ENCODE measurements at regions not wholly inside any gene's neighbourhood (a gene's known extent, or its start where the extent isn't known, plus 50 kb on each side); places are given as distances from the start of the nearest gene placed in this dataset.

DNA sequence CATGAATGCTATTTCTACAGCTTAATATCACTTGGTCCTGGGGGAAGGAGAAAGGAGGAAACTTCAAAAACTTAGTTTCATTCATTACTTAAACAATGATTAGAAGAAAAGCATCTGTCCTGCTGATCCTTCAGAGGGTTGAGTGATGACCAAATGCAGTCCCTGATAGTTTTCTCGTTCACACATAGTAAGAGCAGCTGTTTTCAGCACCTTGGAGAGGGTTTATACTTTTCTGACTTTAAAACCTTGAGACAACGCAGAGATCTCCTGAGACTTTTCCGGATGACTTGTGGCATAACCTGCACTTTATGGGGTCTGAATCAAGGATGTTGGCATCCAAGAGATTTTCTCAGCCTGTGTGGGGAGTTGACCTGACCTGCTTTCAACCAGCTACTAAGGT is 94.0 kb upstream of the KCND3 start:
- TF ChIP-seq POLR2A (IDR thresholded peaks at IDR 0.05), result no peak
- TF ChIP-seq, protein P1, sequence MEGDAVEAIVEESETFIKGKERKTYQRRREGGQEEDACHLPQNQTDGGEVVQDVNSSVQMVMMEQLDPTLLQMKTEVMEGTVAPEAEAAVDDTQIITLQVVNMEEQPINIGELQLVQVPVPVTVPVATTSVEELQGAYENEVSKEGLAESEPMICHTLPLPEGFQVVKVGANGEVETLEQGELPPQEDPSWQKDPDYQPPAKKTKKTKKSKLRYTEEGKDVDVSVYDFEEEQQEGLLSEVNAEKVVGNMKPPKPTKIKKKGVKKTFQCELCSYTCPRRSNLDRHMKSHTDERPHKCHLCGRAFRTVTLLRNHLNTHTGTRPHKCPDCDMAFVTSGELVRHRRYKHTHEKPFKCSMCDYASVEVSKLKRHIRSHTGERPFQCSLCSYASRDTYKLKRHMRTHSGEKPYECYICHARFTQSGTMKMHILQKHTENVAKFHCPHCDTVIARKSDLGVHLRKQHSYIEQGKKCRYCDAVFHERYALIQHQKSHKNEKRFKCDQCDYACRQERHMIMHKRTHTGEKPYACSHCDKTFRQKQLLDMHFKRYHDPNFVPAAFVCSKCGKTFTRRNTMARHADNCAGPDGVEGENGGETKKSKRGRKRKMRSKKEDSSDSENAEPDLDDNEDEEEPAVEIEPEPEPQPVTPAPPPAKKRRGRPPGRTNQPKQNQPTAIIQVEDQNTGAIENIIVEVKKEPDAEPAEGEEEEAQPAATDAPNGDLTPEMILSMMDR (IDR thresholded peaks at IDR 0.05 in 4 of 5, conservative IDR thresholded peaks at IDR 0.05 in 1 of 5), result no peak
